Lower lobe of right lung (tissue), 2 donors: ENCODE measurements at regions not wholly inside any gene's neighbourhood (a gene's known extent, or its start where the extent isn't known, plus 50 kb on each side); places are given as distances from the start of the nearest gene placed in this dataset.

Experiments used
- ATAC-seq, 2 donors: fragments of 200-7000 bp; cut with Tn5 transposase; one replicate each; pipeline ENCODE4 v1.9.1; 2020 to 2022; ENCODE audit warnings: mild to moderate bottlenecking in 2 of 2, moderate library complexity in 2 of 2
- DNase-seq: peaks from one replicate; pipeline ENCODE4 v3.0.0-alpha.2; 2020
- H3K27ac ChIP-seq: fragments of 200-600 bp; one replicate; pipeline ENCODE4 v1.8.0; 2022
- H3K27me3 ChIP-seq: fragments of 200-600 bp; one replicate; pipeline ENCODE4 v1.8.0; 2022; ENCODE audit warnings: low read depth
- H3K36me3 ChIP-seq: fragments of 200-600 bp; one replicate; pipeline ENCODE4 v1.8.0; 2022; ENCODE audit warnings: mild to moderate bottlenecking
- H3K4me1 ChIP-seq: fragments of 200-600 bp; one replicate; pipeline ENCODE4 v1.8.0; 2022
- H3K4me3 ChIP-seq: fragments of 200-600 bp; one replicate; pipeline ENCODE4 v1.8.0; 2022; ENCODE audit warnings: mild to moderate bottlenecking
- H3K9me3 ChIP-seq: fragments of 200-600 bp; one replicate; pipeline ENCODE4 v1.8.0; 2022
- CTCF ChIP-seq: fragments of 200-600 bp; IDR thresholded peaks from one replicate; pipeline ENCODE4 v1.8.0; 2022; ENCODE audit warnings: antibody characterized with exemption, mild to moderate bottlenecking
- intact Hi-C: fragments of 100-400 bp; cut with DNase I; formaldehyde crosslinking; loops from one replicate; pipeline ENCODE4 v1.11.0; 2022
- donor health status: DM: no; HTN: yes; CAD: no; lungs with severe emphysema.

GRCh38 chr14:40129159-40129558 lies 696.9 kb upstream of the FBXO33 start:
- H3K36me3 ChIP-seq: no peaks in the 10 kb centered on the region
- ATAC-seq: no peak
- H3K4me3 ChIP-seq: no peak overlapping the region
- H3K4me1 ChIP-seq: no peaks in the 10 kb centered on the region
- H3K27ac ChIP-seq: no peak overlapping the region
- intact Hi-C loops: no loop called here
- H3K27me3 ChIP-seq: no peaks in the 10 kb centered on the region
- no peak for TF ChIP-seq CTCF
- H3K9me3 ChIP-seq: no peaks in the 10 kb centered on the region
- no peak for DNase-seq

- H3K4me3 ChIP-seq: no peak overlapping the region
- intact Hi-C loops: no loop called here
- no peak for TF ChIP-seq CTCF
These were observed 691.6 kb upstream of the FBXO33 start for GRCh38 chr14:40123816-40124215.

GRCh38 chr14:40122968-40123648 lies 690.9 kb upstream of the FBXO33 start:
- no peak overlapping the region for H3K4me3 ChIP-seq
- no peak for TF ChIP-seq CTCF
- DNase-seq (no peak), ATAC-seq (no peak)
- H3K36me3 ChIP-seq: no peaks in the 10 kb centered on the region
- intact Hi-C loops: no loop called here
- no peaks in the 10 kb centered on the region for H3K27me3 ChIP-seq
- no peaks in the 10 kb centered on the region for H3K4me1 ChIP-seq
- no peak overlapping the region for H3K27ac ChIP-seq
- H3K9me3 ChIP-seq: no peaks in the 10 kb centered on the region

More at GRCh38 chr14:40123816-40124215, 691.6 kb upstream of the FBXO33 start:
- Histone ChIP-seq H3K27ac (no peak overlapping the region), H3K27me3 (no peaks in the 10 kb centered on the region), H3K4me1 (no peaks in the 10 kb centered on the region), H3K36me3 (no peaks in the 10 kb centered on the region), H3K9me3 (no peaks in the 10 kb centered on the region)
- ATAC-seq (no peak), DNase-seq (no peak)

- Histone ChIP-seq H3K4me1 (no peaks in the 10 kb centered on the region), H3K27me3 (no peaks in the 10 kb centered on the region), H3K9me3 (no peaks in the 10 kb centered on the region), H3K36me3 (no peaks in the 10 kb centered on the region), H3K27ac (no peak overlapping the region), H3K4me3 (no peak overlapping the region)
- no peak for TF ChIP-seq CTCF
- intact Hi-C loops: no loop called here
- no peak for DNase-seq
- ATAC-seq: no peak
These were observed 687.5 kb upstream of the FBXO33 start for GRCh38 chr14:40119765-40120164.

- Histone ChIP-seq H3K36me3 (no peaks in the 10 kb centered on the region), H3K4me1 (no peaks in the 10 kb centered on the region), H3K27ac (no peak overlapping the region), H3K27me3 (no peaks in the 10 kb centered on the region), H3K4me3 (no peak overlapping the region), H3K9me3 (no peaks in the 10 kb centered on the region)
- no peak for TF ChIP-seq CTCF
- no peak for ATAC-seq
- DNase-seq: no peak
- intact Hi-C loops: no loop called here
These were observed 687.1 kb upstream of the FBXO33 start for GRCh38 chr14:40119321-40119720.
